ENCODE measurements at regions not wholly inside any gene's neighbourhood (a gene's known extent, or its start where the extent isn't known, plus 50 kb on each side); places are given as distances from the start of the nearest gene placed in this dataset.
"Not testable (repeated sequence)": the region's sequence is repeated elsewhere in the genome, so short reads cannot be mapped to it uniquely, and the experiment has no call there.

GRCh38 chrX:108875548-108875947, 139.2 kb upstream of the IRS4 start:
- TF ChIP-seq POLR2A (IDR thresholded peaks at IDR 0.05), result no peak
- no peak for TF ChIP-seq CTCF (IDR thresholded peaks at IDR 0.05)
- intact Hi-C loops (cut with DNase I; ENCODE audit: low total_unique reads), result no loop called here
- Histone ChIP-seq H3K27me3 (no peaks in the 10 kb centered on the region), H3K36me3 (ENCODE audit: low read depth, missing control alignments) (no peaks in the 10 kb centered on the region), H3K4me3 (no peak overlapping the region), H3K9me3 (no peaks in the 10 kb centered on the region), H3K4me1 (no peaks in the 10 kb centered on the region), H3K27ac (no peak overlapping the region)
- DNase-seq, result no peak

- intact Hi-C loops (cut with DNase I; ENCODE audit: low total_unique reads); H3K36me3 ChIP-seq (ENCODE audit: low read depth, missing control alignments): not testable (repeated sequence)
These were observed 106.7 kb upstream of the IRS4 start for GRCh38 chrX:108843039-108843438.

GRCh38 chrX:108833993-108834392, 97.6 kb upstream of the IRS4 start:
- WGBS, 2 donors, result 76 to 92% methylated on average over 4 of the region's 4 CpGs
- Histone ChIP-seq H3K9me3 (no peaks in the 10 kb centered on the region), H3K4me1 (no peaks in the 10 kb centered on the region), H3K27ac (no peak overlapping the region), H3K27me3 (no peaks in the 10 kb centered on the region), H3K36me3 (ENCODE audit: low read depth, missing control alignments) (no peaks in the 10 kb centered on the region), H3K4me3 (no peak overlapping the region)
- TF ChIP-seq CTCF (IDR thresholded peaks at IDR 0.05), result no peak
- TF ChIP-seq POLR2A (IDR thresholded peaks at IDR 0.05), result no peak
- intact Hi-C loops (cut with DNase I; ENCODE audit: low total_unique reads), result no loop called here
- no peak for DNase-seq

More at GRCh38 chrX:108843039-108843438, 106.7 kb upstream of the IRS4 start:
- not testable (repeated sequence) for H3K9me3 ChIP-seq, H3K27ac ChIP-seq, H3K4me1 ChIP-seq, H3K27me3 ChIP-seq, DNase-seq, H3K4me3 ChIP-seq
- 87 to 95% methylated on average over 1 of the region's 1 CpG for WGBS, 2 donors

GRCh38 chrX:108811891-108812290, 75.5 kb upstream of the IRS4 start:
- Histone ChIP-seq H3K27me3 (no peaks in the 10 kb centered on the region), H3K4me3 (no peak overlapping the region), H3K36me3 (ENCODE audit: low read depth, missing control alignments) (no peaks in the 10 kb centered on the region), H3K9me3 (no peaks in the 10 kb centered on the region), H3K27ac (no peak overlapping the region), H3K4me1 (no peaks in the 10 kb centered on the region)
- no peak for DNase-seq
- TF ChIP-seq POLR2A (IDR thresholded peaks at IDR 0.05) (no peak), CTCF (IDR thresholded peaks at IDR 0.05) (no peak)
- intact Hi-C loops (cut with DNase I; ENCODE audit: low total_unique reads), result no loop called here

- Histone ChIP-seq H3K27ac (no peak overlapping the region), H3K4me3 (no peak overlapping the region), H3K4me1 (no peaks in the 10 kb centered on the region), H3K9me3 (no peaks in the 10 kb centered on the region), H3K36me3 (ENCODE audit: low read depth, missing control alignments) (no peaks in the 10 kb centered on the region), H3K27me3 (no peaks in the 10 kb centered on the region)
- intact Hi-C loops (cut with DNase I; ENCODE audit: low total_unique reads), result no loop called here
- no peak for DNase-seq
- WGBS, 2 donors, result 72 to 87% methylated on average over 3 of the region's 3 CpGs
- TF ChIP-seq POLR2A (IDR thresholded peaks at IDR 0.05), result no peak
- no peak for TF ChIP-seq CTCF (IDR thresholded peaks at IDR 0.05)
These were observed 58.9 kb upstream of the IRS4 start for GRCh38 chrX:108795240-108795639.

Small RNA genes in the stretch of these regions (microRNA-seq; reads per million reads assigned to microRNA genes)
- 3.5 to 7.0 reads per million in 2 donors for gene MIR6087 (ENCODE audit: borderline number of aligned reads in 2 of 2, borderline replicate concordance in 1 of 2)

Small RNA genes in the stretch of these regions (small RNA-seq; reads per million reads assigned to genes)
- gene MIR6087 (1.1 to 46.1 reads per million in 2 donors), gene RNU6-309P (0 reads per million in 2 donors)
